Heart right ventricle (tissue), 16 donors: ENCODE measurements at regions not wholly inside any gene's neighbourhood (a gene's known extent, or its start where the extent isn't known, plus 50 kb on each side); places are given as distances from the start of the nearest gene placed in this dataset.

Experiments used
- ATAC-seq, 8 donors: fragments of 200-7000 bp; cut with Tn5 transposase; one replicate each; pipeline ENCODE4 v1.9.1; 2020; ENCODE audit warnings: mild to moderate bottlenecking in 8 of 8, moderate library complexity in 8 of 8, moderate number of reproducible peaks in 1 of 8
- DNase-seq, 2 donors: peaks; one replicate each; pipeline ENCODE4 v3.0.0-alpha.2; 2020
- H3K27ac ChIP-seq, 10 donors: fragments of 200-600 bp; sonication (generic) in 2 of 10; one replicate each; pipeline versions ENCODE4 v1.5.0 to v1.8.0; 2020 to 2022; ENCODE audit warnings: mild to moderate bottlenecking in 3 of 10
- H3K27me3 ChIP-seq, 7 donors: fragments of 200-600 bp; one replicate each; pipeline ENCODE4 v1.8.0; 2021 to 2022; ENCODE audit warnings: mild to moderate bottlenecking in 2 of 7
- H3K36me3 ChIP-seq, 9 donors: fragments of 200-600 bp; sonication (generic) in 1 of 9; one replicate each; pipeline versions ENCODE4 v1.5.0 to v1.8.0; 2020 to 2022; ENCODE audit warnings: mild to moderate bottlenecking in 2 of 9
- H3K4me1 ChIP-seq, 9 donors: fragments of 200-600 bp; sonication (generic) in 1 of 9; one replicate each; pipeline versions ENCODE4 v1.5.0 to v1.8.0; 2020 to 2022; ENCODE audit warnings: mild to moderate bottlenecking in 4 of 9
- H3K4me3 ChIP-seq, 10 donors: fragments of 200-600 bp; sonication (generic) in 2 of 10; one replicate each; pipeline versions ENCODE4 v1.5.0 to v1.8.0; 2020 to 2022; ENCODE audit warnings: mild to moderate bottlenecking in 7 of 10, moderate library complexity in 2 of 10
- H3K9me3 ChIP-seq, 11 donors: fragments of 200-600 bp in 10 of 11; sonication (generic) in 2 of 11; one replicate each; pipeline versions ENCODE4 v1.5.0 to v1.8.0; 2013 to 2022; ENCODE audit warnings: mild to moderate bottlenecking in 2 of 11, control low read depth in 1 of 11, moderate library complexity in 1 of 11
- CTCF ChIP-seq, 9 donors: fragments of 200-600 bp; sonication (generic) in 2 of 9; IDR thresholded peaks; one replicate each; pipeline versions ENCODE4 v1.5.0 to v1.8.0; 2021 to 2022; ENCODE audit warnings: antibody characterized with exemption in 9 of 9, mild to moderate bottlenecking in 5 of 9, moderate library complexity in 1 of 9
- WGBS, 2 donors: extraction: QIAGEN DNeasy Blood & Tissue Kit; methylation state at CpG; one replicate each; pipeline ENCODE4 v1.1.7; 2013; ENCODE audit warnings: inconsistent platforms in 1 of 2; 5-methylcytosine and 5-hydroxymethylcytosine counted together
- intact Hi-C, 10 donors: fragments of 100-400 bp; cut with DNase I; formaldehyde crosslinking; loops; one replicate each; pipeline versions ENCODE4 v1.11.1 to v1.14.2; 2022
- donor health status: Arrhythmogenic right ventricular cardiomyopathy.
- donor health status: ischemic (EF 13 %, LVEDD 7.1; RV severe dilation, severe dysfunction).
- donor health status: healthy with polysubstance abuse.
- donor health status: DM: no; HTN: yes; CAD: no.
- donor health status: DM: no; HTN: no; CAD: no.
- donor health status: ischemic (EF 25% LVEDD 6.9; RV normal size, moderate dysfunction).
- donor health status: ischemic (EF 25% LVEDD 5.7; RV mildly dilated, moderate dysfunction).
- donor health status: healthy.
- donor health status: DM: yes; HTN: yes; CAD: no.
- donor health status: Ischemic cardiomyopathy.
- donor health status: ischemic (EF 35%, LVEDD 5.7; RV mildly dilated, moderate dysfunction).
- donor health status: nonischemic (EF 11% LVEDD 7.7; RV severe dilation, severe dysfunction).
- donor health status: DM: yes; HTN: yes; CAD: no.
- donor health status: PGD.
- donor health status: ischemic (EF 29% LVEDD 5.4; RV normal size, mild dysfunction).
- donor health status: nonischemic (EF 23%, LVEDD 6.1; RV moderate dilation, normal function).

GRCh38 chrX:121260596-121261240 lies 213.3 kb downstream of the GLUD2 start:
- WGBS, 2 donors: 70 to 71% methylated on average over 2 of the region's 2 CpGs
- no peaks in the 10 kb centered on the region for H3K27me3 ChIP-seq
- H3K4me1 ChIP-seq: no peaks in the 10 kb centered on the region
- ATAC-seq (no peak), DNase-seq (no peak)
- TF ChIP-seq CTCF (IDR thresholded peaks at IDR 0.05): no peak
- H3K4me3 ChIP-seq: no peak overlapping the region
- no peak overlapping the region for H3K27ac ChIP-seq
- no peaks in the 10 kb centered on the region for H3K9me3 ChIP-seq
- intact Hi-C loops: no loop called here
- no peaks in the 10 kb centered on the region for H3K36me3 ChIP-seq

- no peak for DNase-seq
- no peak for TF ChIP-seq CTCF (IDR thresholded peaks at IDR 0.05)
- ATAC-seq: no peak
- H3K36me3 ChIP-seq: no peaks in the 10 kb centered on the region
- peaks cover 0 to 22% (median 6%) of the 10 kb centered on the region in 11 donors for H3K9me3 ChIP-seq
- H3K4me1 ChIP-seq: no peaks in the 10 kb centered on the region
- no peak overlapping the region for H3K27ac ChIP-seq
- no peak overlapping the region for H3K4me3 ChIP-seq
- H3K27me3 ChIP-seq: no peaks in the 10 kb centered on the region
- intact Hi-C loops: no loop called here
- 85% methylated on average over 3 of the region's 3 CpGs for WGBS, 2 donors
Observed at GRCh38 chrX:121283921-121284320, 236.5 kb downstream of the GLUD2 start.

- Histone ChIP-seq H3K27ac (no peak overlapping the region), H3K4me3 (no peak overlapping the region), H3K9me3 (no peaks in the 10 kb centered on the region), H3K36me3 (no peaks in the 10 kb centered on the region), H3K27me3 (no peaks in the 10 kb centered on the region), H3K4me1 (no peaks in the 10 kb centered on the region)
- TF ChIP-seq CTCF (IDR thresholded peaks at IDR 0.05): no peak
- ATAC-seq (no peak), DNase-seq (no peak)
- WGBS, 2 donors: 79 to 90% methylated on average over 1 of the region's 1 CpG
- intact Hi-C loops: no loop called here
Observed at GRCh38 chrX:121298499-121298898, 251.1 kb downstream of the GLUD2 start.

GRCh38 chrX:121301356-121301755 lies 253.9 kb downstream of the GLUD2 start:
- Histone ChIP-seq H3K9me3 (no peaks in the 10 kb centered on the region), H3K4me3 (no peak overlapping the region), H3K27ac (no peak overlapping the region), H3K36me3 (no peaks in the 10 kb centered on the region), H3K27me3 (no peaks in the 10 kb centered on the region), H3K4me1 (no peaks in the 10 kb centered on the region)
- no peak for ATAC-seq
- no peak for TF ChIP-seq CTCF (IDR thresholded peaks at IDR 0.05)
- 97 to 99% methylated on average over 2 of the region's 2 CpGs for WGBS, 2 donors
- DNase-seq: no peak
- intact Hi-C loops: loop anchor here in 2 of 10 donors (10.0 kb wide), 1 partner anchor 273 kb away; no protein-coding TSS in a partner anchor
